ACC112 (cell line): ENCODE measurements at regions not wholly inside any gene's neighbourhood (a gene's known extent, or its start where the extent isn't known, plus 50 kb on each side); places are given as distances from the start of the nearest gene placed in this dataset.

ENCODE experiments used
- H2AFZ ChIP-seq: fragments of 200-600 bp; sonication (generic); one replicate; pipeline ENCODE4 v1.6.0; 2017; ENCODE audit warnings: antibody characterized with exemption, low read length; ENCODE audit not compliant: unreplicated experiment
- H3K27ac ChIP-seq: fragments of 200-600 bp; sonication (generic); 2 replicates; pipeline ENCODE4 v1.5.1; 2014; ENCODE audit warnings: low read depth, mild to moderate bottlenecking, antibody characterized with exemption, low read length, moderate library complexity
- H3K27me3 ChIP-seq: fragments of 200-600 bp; sonication (generic); 2 replicates; pipeline ENCODE4 v1.6.1; 2014; ENCODE audit warnings: mild to moderate bottlenecking, antibody characterized with exemption, low read length, moderate library complexity, mixed read lengths; ENCODE audit not compliant: insufficient read depth
- H3K36me3 ChIP-seq: fragments of 200-600 bp; sonication (generic); 2 replicates; pipeline ENCODE4 v1.6.1; 2016; ENCODE audit warnings: mild to moderate bottlenecking, antibody characterized with exemption, low read length, moderate library complexity, mixed read lengths; ENCODE audit not compliant: insufficient read depth
- H3K4me1 ChIP-seq: fragments of 200-600 bp; sonication (generic); one replicate; pipeline ENCODE4 v1.6.1; 2016; ENCODE audit warnings: low read length, mixed read lengths; ENCODE audit not compliant: insufficient read depth, unreplicated experiment, control insufficient read depth
- H3K4me3 ChIP-seq: fragments of 200-600 bp; sonication (generic); 2 replicates; pipeline ENCODE4 v1.5.1; 2014; ENCODE audit warnings: mild to moderate bottlenecking, low read depth, low read length
- H3K79me2 ChIP-seq: fragments of 200-600 bp; sonication (generic); one replicate; pipeline ENCODE4 v1.6.0; 2016; ENCODE audit warnings: low read length; ENCODE audit not compliant: control insufficient read depth, unreplicated experiment, insufficient read depth

- H3K4me3 ChIP-seq = no peak overlapping the region
- peaks cover 15% of the 10 kb centered on the region; the same call in 1 of the 2 replicates for H3K27me3 ChIP-seq
- no peak overlapping the region for H2AFZ ChIP-seq
- no peaks in the 10 kb centered on the region for H3K79me2 ChIP-seq
- H3K27ac ChIP-seq = no peak overlapping the region
- no peaks in the 10 kb centered on the region for H3K36me3 ChIP-seq
- H3K4me1 ChIP-seq = no peaks in the 10 kb centered on the region
Observed at GRCh38 chr18:46393230-46393629, 263.8 kb downstream of the LOXHD1 start.

- Histone ChIP-seq H3K27ac (no peak overlapping the region), H3K27me3 (peaks cover 7% of the 10 kb centered on the region; the same call in 1 of the 2 replicates), H3K36me3 (no peaks in the 10 kb centered on the region), H3K4me1 (no peaks in the 10 kb centered on the region), H3K79me2 (no peaks in the 10 kb centered on the region), H3K4me3 (no peak overlapping the region), H2AFZ (no peak overlapping the region)
Observed at GRCh38 chr18:46393961-46394360, 263.1 kb downstream of the LOXHD1 start.

DNA sequence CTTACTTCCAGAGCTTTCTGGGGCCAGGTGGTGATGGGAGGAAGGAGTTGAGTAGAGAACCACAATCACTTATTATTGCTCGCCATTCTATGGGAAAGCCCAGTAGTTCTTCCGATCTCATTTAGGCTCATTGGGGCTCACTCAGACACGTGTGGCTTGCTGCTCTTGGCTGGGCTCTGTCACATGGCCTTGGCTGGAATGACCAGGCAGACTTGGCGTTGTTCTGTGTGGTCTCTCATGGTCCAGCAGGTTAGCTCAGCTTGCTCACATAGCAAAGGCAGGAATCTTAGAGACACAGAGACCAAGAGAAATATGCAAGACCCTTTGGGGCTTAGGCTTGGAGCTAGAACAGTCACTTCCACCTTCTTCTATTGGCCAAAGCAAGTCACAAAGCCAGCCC is 261.2 kb downstream of the LOXHD1 start:
- no peaks in the 10 kb centered on the region for H3K4me1 ChIP-seq
- H3K27ac ChIP-seq = no peak overlapping the region
- peaks cover 4% of the 10 kb centered on the region; the same call in 1 of the 2 replicates for H3K27me3 ChIP-seq
- no peaks in the 10 kb centered on the region for H3K79me2 ChIP-seq
- H3K36me3 ChIP-seq = no peaks in the 10 kb centered on the region
- no peak overlapping the region for H3K4me3 ChIP-seq
- no peak overlapping the region for H2AFZ ChIP-seq

- Histone ChIP-seq H3K27ac (no peak overlapping the region), H3K79me2 (no peaks in the 10 kb centered on the region)
Observed at GRCh38 chr18:46397174-46397573, 259.8 kb downstream of the LOXHD1 start.

DNA sequence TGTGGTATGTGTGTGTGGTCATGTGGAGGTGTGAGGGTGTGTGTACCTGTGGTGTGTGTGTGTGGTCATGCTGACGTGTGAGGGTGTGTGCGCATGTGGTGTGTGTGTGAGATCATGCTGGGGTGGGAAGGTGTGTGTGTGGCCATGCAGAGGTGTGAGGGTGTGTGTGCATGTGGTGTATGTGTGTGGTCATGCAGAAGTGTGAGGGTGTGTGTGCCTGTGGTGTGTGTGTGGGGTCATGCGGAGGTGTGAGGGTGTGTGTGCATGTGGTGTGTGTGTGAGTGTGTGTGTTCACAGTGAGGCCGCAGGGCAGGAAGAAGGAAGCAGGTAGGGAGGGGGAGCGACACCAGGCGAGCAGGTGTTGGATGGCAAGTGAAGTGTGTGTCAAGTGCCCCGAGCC is 259.0 kb downstream of the LOXHD1 start:
- Histone ChIP-seq H3K4me3 (no peak overlapping the region), H2AFZ (no peak overlapping the region), H3K27me3 (peaks cover 4% of the 10 kb centered on the region; the same call in 1 of the 2 replicates)

More at GRCh38 chr18:46397174-46397573, 259.8 kb downstream of the LOXHD1 start:
- H3K36me3 ChIP-seq = no peaks in the 10 kb centered on the region
- peaks cover 4% of the 10 kb centered on the region; the same call in 1 of the 2 replicates for H3K27me3 ChIP-seq
- H2AFZ ChIP-seq = no peak overlapping the region
- H3K4me1 ChIP-seq = no peaks in the 10 kb centered on the region
- H3K4me3 ChIP-seq = no peak overlapping the region

GRCh38 chr18:46398625-46399024 is 258.4 kb downstream of the LOXHD1 start:
- H3K4me1 ChIP-seq = no peaks in the 10 kb centered on the region
- no peak overlapping the region for H2AFZ ChIP-seq
- H3K4me3 ChIP-seq = no peak overlapping the region
- H3K27me3 ChIP-seq = peaks cover 4% of the 10 kb centered on the region; the same call in 1 of the 2 replicates
- H3K79me2 ChIP-seq = no peaks in the 10 kb centered on the region
- no peaks in the 10 kb centered on the region for H3K36me3 ChIP-seq
- H3K27ac ChIP-seq = no peak overlapping the region

More for the DNA sequence above, 259.0 kb downstream of the LOXHD1 start:
- Histone ChIP-seq H3K4me1 (no peaks in the 10 kb centered on the region), H3K36me3 (no peaks in the 10 kb centered on the region), H3K79me2 (no peaks in the 10 kb centered on the region), H3K27ac (no peak overlapping the region)

GRCh38 chr18:46399303-46399702 is 257.7 kb downstream of the LOXHD1 start:
- H2AFZ ChIP-seq = no peak overlapping the region
- no peaks in the 10 kb centered on the region for H3K4me1 ChIP-seq
- no peaks in the 10 kb centered on the region for H3K36me3 ChIP-seq
- H3K27ac ChIP-seq = no peak overlapping the region
- H3K27me3 ChIP-seq = peaks cover 10% of the 10 kb centered on the region; the same call in 1 of the 2 replicates
- no peak overlapping the region for H3K4me3 ChIP-seq
- no peaks in the 10 kb centered on the region for H3K79me2 ChIP-seq

DNA sequence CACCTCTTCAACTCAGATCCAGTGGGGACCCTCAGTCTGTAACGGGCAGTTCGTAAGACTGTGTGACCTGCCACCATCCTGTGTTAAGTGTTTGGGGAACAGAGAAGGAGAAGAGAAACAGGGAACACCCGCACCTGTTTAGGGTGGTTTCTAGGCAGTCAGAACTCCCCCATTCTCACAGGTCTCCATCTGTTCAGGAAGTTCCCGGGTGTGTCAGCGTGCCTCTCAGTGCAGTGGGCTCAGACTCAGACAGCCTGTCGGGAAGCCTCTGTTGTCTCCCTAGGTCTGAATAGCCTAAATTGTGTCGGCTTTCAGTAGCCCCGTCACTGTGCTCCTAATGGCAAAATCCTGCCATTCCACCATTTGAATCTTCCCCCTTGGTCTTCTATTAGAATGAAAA is 256.6 kb downstream of the LOXHD1 start:
- no peak overlapping the region for H3K27ac ChIP-seq
- no peaks in the 10 kb centered on the region for H3K36me3 ChIP-seq
- no peak overlapping the region for H2AFZ ChIP-seq
- H3K79me2 ChIP-seq = no peaks in the 10 kb centered on the region
- H3K4me3 ChIP-seq = no peak overlapping the region
- H3K27me3 ChIP-seq = peaks cover 8% of the 10 kb centered on the region; the same call in 1 of the 2 replicates
- no peaks in the 10 kb centered on the region for H3K4me1 ChIP-seq

GRCh38 chr18:46401486-46402070 is 255.4 kb downstream of the LOXHD1 start:
- no peaks in the 10 kb centered on the region for H3K4me1 ChIP-seq

GRCh38 chr18:46402396-46402795 is 254.6 kb downstream of the LOXHD1 start:
- Histone ChIP-seq H3K4me1 (no peaks in the 10 kb centered on the region), H3K27ac (no peak overlapping the region), H2AFZ (no peak overlapping the region), H3K27me3 (peaks cover 6% of the 10 kb centered on the region; the same call in 1 of the 2 replicates), H3K79me2 (no peaks in the 10 kb centered on the region), H3K36me3 (no peaks in the 10 kb centered on the region), H3K4me3 (no peak overlapping the region)

More at GRCh38 chr18:46401486-46402070, 255.4 kb downstream of the LOXHD1 start:
- Histone ChIP-seq H3K27ac (no peak overlapping the region), H3K79me2 (no peaks in the 10 kb centered on the region), H2AFZ (no peak overlapping the region), H3K27me3 (peaks cover 6% of the 10 kb centered on the region; the same call in 1 of the 2 replicates), H3K36me3 (no peaks in the 10 kb centered on the region), H3K4me3 (no peak overlapping the region)

- no peak overlapping the region for H3K27ac ChIP-seq
- no peak overlapping the region for H3K4me3 ChIP-seq
- H2AFZ ChIP-seq = no peak overlapping the region
- H3K4me1 ChIP-seq = no peaks in the 10 kb centered on the region
- peaks cover 6% of the 10 kb centered on the region; the same call in 1 of the 2 replicates for H3K27me3 ChIP-seq
- H3K79me2 ChIP-seq = no peaks in the 10 kb centered on the region
- H3K36me3 ChIP-seq = no peaks in the 10 kb centered on the region
Observed at GRCh38 chr18:46402945-46403344, 254.1 kb downstream of the LOXHD1 start.
